Activated B cell treated with CpG ODN at 0.5 μM for 24 hours (primary cell): ENCODE measurements at regions not wholly inside any gene's neighbourhood (a gene's known extent, or its start where the extent isn't known, plus 50 kb on each side); places are given as distances from the start of the nearest gene placed in this dataset.

Source experiments
- ATAC-seq: fragments of 200-7000 bp; cut with Tn5 transposase; one replicate; pipeline ENCODE4 v1.10.0; 2021; ENCODE audit warnings: low read depth, mild to moderate bottlenecking, moderate library complexity
- CTCF ChIA-PET: fragments of 350-600 bp; sonication (Branson Sonifier 250); formaldehyde crosslinking; loops from one replicate; lab custom pipeline; 2021; ENCODE audit warnings: antibody characterized with exemption; lab: Charles Lee
- POLR2A ChIA-PET: fragments of 350-600 bp; sonication (Branson Sonifier 250); formaldehyde crosslinking; loops from one replicate; lab custom pipeline; 2021; ENCODE audit warnings: antibody characterized with exemption; lab: Charles Lee
- DNase-seq: peaks from one replicate; pipeline ENCODE4 v3.0.0; 2022
- H3K27ac Mint-ChIP-seq: one replicate; pipeline ENCODE4 v1.8.0; 2020; ENCODE audit warnings: mixed read lengths
- H3K27me3 Mint-ChIP-seq: one replicate; pipeline ENCODE4 v1.8.0; 2021; ENCODE audit warnings: mixed read lengths
- H3K36me3 Mint-ChIP-seq: one replicate; pipeline ENCODE4 v1.8.0; 2021; ENCODE audit warnings: low read depth, mixed read lengths
- H3K4me1 Mint-ChIP-seq: one replicate; pipeline ENCODE4 v1.8.0; 2021; ENCODE audit warnings: mixed read lengths
- H3K4me3 Mint-ChIP-seq: one replicate; pipeline ENCODE4 v1.8.0; 2020; ENCODE audit warnings: mild to moderate bottlenecking, mixed read lengths
- H3K9me3 Mint-ChIP-seq: one replicate; pipeline ENCODE4 v1.8.0; 2020; ENCODE audit warnings: mixed read lengths
- CTCF ChIP-seq: fragments of 200-600 bp; IDR thresholded peaks from one replicate; pipeline ENCODE4 v1.8.0; 2022; ENCODE audit warnings: antibody characterized with exemption, mild to moderate bottlenecking
- intact Hi-C: fragments of 100-400 bp; cut with micrococcal nuclease; formaldehyde crosslinking; loops from one replicate; pipeline ENCODE4 v1.15.1; 2024

DNA sequence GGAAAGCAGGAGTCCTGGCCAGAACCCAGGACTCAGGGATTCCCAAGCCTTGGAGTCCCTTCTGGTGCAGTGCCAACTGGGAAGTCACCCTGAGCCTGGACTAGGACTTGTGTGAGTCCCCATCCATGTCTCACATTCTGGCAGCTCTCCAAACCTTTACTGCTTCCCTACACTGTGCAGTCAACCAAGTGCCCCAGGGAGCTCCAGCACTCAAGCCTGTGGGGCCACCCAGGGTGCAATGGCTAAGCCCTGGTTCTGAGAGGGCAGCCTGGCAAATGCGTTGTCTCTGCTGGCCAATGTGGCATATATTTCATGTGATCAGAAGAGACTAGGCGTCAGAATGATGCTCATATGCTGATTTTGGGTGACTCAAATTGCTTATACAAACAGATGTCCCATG, 223.4 kb downstream of the SP3 start:
- H3K9me3 Mint-ChIP-seq = peaks cover 3% of the 10 kb centered on the region
- no peak for DNase-seq
- intact Hi-C loops = no loop called here
- ChIA-PET CTCF (no interaction called here), POLR2A (no interaction called here)
- H3K4me1 Mint-ChIP-seq = no peaks in the 10 kb centered on the region
- H3K4me3 Mint-ChIP-seq = no peak overlapping the region
- no peak for TF ChIP-seq CTCF
- no peak for ATAC-seq
- no peaks in the 10 kb centered on the region for H3K36me3 Mint-ChIP-seq
- peaks cover 14% of the 10 kb centered on the region for H3K27me3 Mint-ChIP-seq
- H3K27ac Mint-ChIP-seq = no peak overlapping the region

DNA sequence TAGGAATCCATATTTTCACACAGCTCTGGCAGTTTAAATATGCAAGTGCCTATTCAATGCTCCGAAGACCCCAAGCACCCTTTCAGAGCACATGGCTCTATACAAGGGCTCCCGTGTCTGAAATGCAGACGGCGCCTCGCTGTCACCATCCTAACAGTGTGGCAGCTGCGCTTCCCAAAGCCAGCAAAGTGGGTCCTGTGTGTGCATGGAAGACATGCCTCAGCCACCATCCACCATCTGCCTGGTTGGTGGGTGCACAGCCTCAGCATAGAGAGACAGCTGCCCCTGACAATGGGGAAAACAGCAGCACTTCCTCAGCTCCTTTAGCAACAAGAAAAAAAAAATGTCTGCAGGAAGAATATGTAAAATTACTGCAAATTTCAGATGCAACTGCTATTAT, 218.1 kb downstream of the SP3 start:
- Mint-ChIP-seq H3K4me1 (no peaks in the 10 kb centered on the region), H3K4me3 (no peak overlapping the region), H3K9me3 (no peaks in the 10 kb centered on the region), H3K27ac (no peak overlapping the region), H3K36me3 (no peaks in the 10 kb centered on the region), H3K27me3 (peaks cover 16% of the 10 kb centered on the region)
- no peak for TF ChIP-seq CTCF
- DNase-seq (no peak), ATAC-seq (no peak)
- intact Hi-C loops = no loop called here
- ChIA-PET CTCF (no interaction called here), POLR2A (no interaction called here)

GRCh38 chr2:173749315-173749714, 215.9 kb downstream of the SP3 start:
- Mint-ChIP-seq H3K36me3 (no peaks in the 10 kb centered on the region), H3K4me1 (no peaks in the 10 kb centered on the region), H3K9me3 (no peaks in the 10 kb centered on the region), H3K27me3 (peaks cover 5% of the 10 kb centered on the region), H3K27ac (no peak overlapping the region), H3K4me3 (no peak overlapping the region)
- intact Hi-C loops = no loop called here
- ChIA-PET POLR2A (no interaction called here), CTCF (no interaction called here)
- TF ChIP-seq CTCF = no peak
- DNase-seq = no peak
- ATAC-seq = no peak

DNA sequence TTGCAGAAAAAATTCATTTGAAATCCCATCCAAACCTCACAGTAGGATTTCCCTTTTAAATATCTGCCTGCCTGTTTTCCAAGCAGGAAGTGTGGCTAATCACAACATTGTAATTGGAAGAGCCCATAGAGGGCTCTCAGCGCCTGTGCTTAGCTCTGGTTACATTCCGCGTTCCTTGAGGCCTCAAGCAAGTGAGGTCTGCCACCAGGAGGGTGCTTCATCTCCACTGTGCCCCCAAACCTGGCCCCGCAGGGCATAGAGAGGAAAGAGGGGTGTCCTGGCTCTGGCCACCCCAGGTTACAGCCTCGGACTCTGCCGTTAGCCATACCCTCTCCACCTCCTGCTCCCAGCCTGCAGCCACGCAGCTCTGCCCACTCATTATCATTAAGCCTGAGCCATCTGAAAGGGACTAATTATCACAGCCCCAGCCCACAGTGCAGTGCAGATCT, 214.8 kb downstream of the SP3 start:
- Mint-ChIP-seq H3K4me3 (no peak overlapping the region), H3K9me3 (no peaks in the 10 kb centered on the region), H3K36me3 (no peaks in the 10 kb centered on the region), H3K27me3 (peaks cover 6% of the 10 kb centered on the region), H3K4me1 (no peaks in the 10 kb centered on the region), H3K27ac (no peak overlapping the region)
- no peak for TF ChIP-seq CTCF
- intact Hi-C loops = loop anchor here (5.0 to 10.0 kb wide), 3 partner anchors 292 to 577 kb away; no protein-coding TSS in a partner anchor
- DNase-seq (no peak), ATAC-seq (no peak)
- CTCF ChIA-PET = no interaction called here
- POLR2A ChIA-PET = no interaction called here

DNA sequence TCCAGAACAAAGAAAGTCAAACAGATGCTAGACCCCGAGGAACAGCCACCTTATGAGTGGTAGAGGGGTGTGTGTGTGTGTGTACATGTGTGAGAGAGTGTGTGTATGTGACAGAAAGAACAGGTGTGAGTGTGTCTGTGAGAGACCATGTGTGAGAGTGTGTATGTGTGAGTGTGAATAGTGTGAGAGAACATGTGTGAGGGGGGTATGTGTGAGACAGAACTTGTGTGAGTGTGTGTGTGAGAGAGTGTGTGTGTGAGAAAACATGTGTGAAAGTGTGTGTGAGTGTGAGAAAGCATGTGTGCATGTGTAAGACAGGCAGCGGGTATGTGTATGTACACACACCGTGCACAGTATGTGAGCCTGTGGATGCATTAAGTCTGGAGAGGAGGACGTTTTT, 214.3 kb downstream of the SP3 start:
- Mint-ChIP-seq H3K27ac (no peak overlapping the region), H3K36me3 (no peaks in the 10 kb centered on the region)
- POLR2A ChIA-PET = no interaction called here

More for the DNA sequence above, 214.3 kb downstream of the SP3 start:
- no peak overlapping the region for H3K4me3 Mint-ChIP-seq
- no peak for TF ChIP-seq CTCF
- H3K4me1 Mint-ChIP-seq = no peaks in the 10 kb centered on the region
- intact Hi-C loops = loop anchor here (5.0 to 10.0 kb wide), 3 partner anchors 291 to 576 kb away; no protein-coding TSS in a partner anchor
- CTCF ChIA-PET = no interaction called here
- no peaks in the 10 kb centered on the region for H3K9me3 Mint-ChIP-seq
- no peak for DNase-seq
- no peak for ATAC-seq
- H3K27me3 Mint-ChIP-seq = peaks cover 6% of the 10 kb centered on the region
